OCI-LY7 (cell line): ENCODE measurements at regions not wholly inside any gene's neighbourhood (a gene's known extent, or its start where the extent isn't known, plus 50 kb on each side); places are given as distances from the start of the nearest gene placed in this dataset.

Experiments used
- BruUV-seq: library from RNA; stranded (reverse); fragments of 400-500 nt; replicated peaks from 2 replicates; lab custom pipeline; 2021; lab: Mats Ljungman, UMichigan
- CTCF ChIA-PET: fragments of 300-600 bp; sonication (Branson Sonifier 250); formaldehyde crosslinking; loops from one replicate; lab custom pipeline; 2022; ENCODE audit warnings: antibody characterized with exemption; ENCODE audit not compliant: unreplicated experiment; lab: Charles Lee
- POLR2A ChIA-PET: fragments of 300-600 bp; sonication (Branson Sonifier 250); formaldehyde crosslinking; loops from one replicate; lab custom pipeline; 2022; ENCODE audit warnings: antibody characterized with exemption; lab: Charles Lee
- DNase-seq: peaks from one replicate; pipeline ENCODE4 v3.0.0-alpha.2; 2015; ENCODE audit warnings: low spot score
- H2AFZ ChIP-seq: fragments of 200-600 bp; sonication (generic), shearing (Covaris generic); 2 replicates; pipeline ENCODE4 v1.6.1; 2014; ENCODE audit warnings: mild to moderate bottlenecking, antibody characterized with exemption, low read length, moderate library complexity
- H3K27ac ChIP-seq: fragments of 200-600 bp; sonication (generic); 2 replicates; pipeline ENCODE4 v1.5.1; 2014; ENCODE audit warnings: mixed run types, low read depth, mild to moderate bottlenecking, moderate library complexity, low read length, inconsistent platforms; ENCODE audit not compliant: poor library complexity, severe bottlenecking
- H3K36me3 ChIP-seq: fragments of 200-600 bp; sonication (generic); 2 replicates; pipeline ENCODE4 v1.6.1; 2014; ENCODE audit warnings: mild to moderate bottlenecking, antibody characterized with exemption, low read length, moderate library complexity, mixed read lengths; ENCODE audit not compliant: insufficient read depth
- H3K4me1 ChIP-seq: fragments of 200-600 bp; sonication (generic); 2 replicates; pipeline ENCODE4 v1.5.1; 2014; ENCODE audit warnings: mild to moderate bottlenecking, low read length; ENCODE audit not compliant: insufficient read depth, poor library complexity, severe bottlenecking
- H3K4me2 ChIP-seq: fragments of 200-600 bp; sonication (generic); 2 replicates; pipeline ENCODE4 v1.6.1; 2014; ENCODE audit warnings: mild to moderate bottlenecking, low read length
- H3K4me3 ChIP-seq: fragments of 200-600 bp; sonication (generic); 2 replicates; pipeline ENCODE4 v1.5.1; 2014; ENCODE audit warnings: mild to moderate bottlenecking, low read depth, low read length; ENCODE audit not compliant: poor library complexity, severe bottlenecking
- H3K79me2 ChIP-seq: fragments of 200-600 bp; sonication (generic); 2 replicates; pipeline ENCODE4 v1.6.1; 2016; ENCODE audit warnings: low read depth, mild to moderate bottlenecking, low read length, moderate library complexity, mixed read lengths; ENCODE audit not compliant: insufficient read depth
- H3K9me2 ChIP-seq: fragments of 200-600 bp; sonication (generic); 2 replicates; pipeline ENCODE4 v1.6.1; 2016; ENCODE audit warnings: mild to moderate bottlenecking, low read length, mixed read lengths; ENCODE audit not compliant: insufficient read depth
- H3K9me3 ChIP-seq: fragments of 200-600 bp; sonication (generic); 2 replicates; pipeline ENCODE4 v1.6.1; 2014; ENCODE audit warnings: mild to moderate bottlenecking, mixed run types, low read length, mixed read lengths
- H4K20me1 ChIP-seq: fragments of 200-600 bp; sonication (generic); 2 replicates; pipeline ENCODE4 v1.6.1; 2014; ENCODE audit warnings: mild to moderate bottlenecking, antibody characterized with exemption, low read length, moderate library complexity, mixed read lengths; ENCODE audit not compliant: insufficient read depth
- CTCF ChIP-seq: fragments of 200-600 bp; sonication (generic); conservative IDR thresholded peaks from 2 replicates; pipeline ENCODE4 v1.5.1; 2014; ENCODE audit warnings: mild to moderate bottlenecking, antibody characterized with exemption, low read length, moderate library complexity, mixed read lengths
- EZH2phosphoT487 ChIP-seq: fragments of 200-600 bp; sonication (generic); IDR thresholded peaks from 2 replicates; pipeline ENCODE4 v1.6.1; 2018; ENCODE audit warnings: low read depth, borderline replicate concordance, mild to moderate bottlenecking, mixed run types, antibody characterized with exemption, low read length, moderate library complexity, mixed read lengths
- intact Hi-C: fragments of 100-400 bp; cut with micrococcal nuclease; formaldehyde crosslinking; loops from one replicate; pipeline ENCODE4 v1.10.0; 2022; ENCODE audit not compliant: unreplicated experiment

GRCh38 chr21:16538405-16538804 is 808.6 kb downstream of the USP25 start:
- ChIA-PET POLR2A (no interaction called here), CTCF (no interaction called here)
- H3K36me3 ChIP-seq = no peaks in the 10 kb centered on the region
- BruUV-seq = no TSS peak
- no peak overlapping the region for H3K27ac ChIP-seq
- H3K4me3 ChIP-seq = no peak overlapping the region
- H3K4me2 ChIP-seq = no peak overlapping the region
- no peak for TF ChIP-seq CTCF
- no peak for TF ChIP-seq EZH2phosphoT487
- no peak for DNase-seq
- peaks cover 9% of the 10 kb centered on the region; the same call in 1 of the 2 replicates for H3K9me3 ChIP-seq
- no peak overlapping the region for H2AFZ ChIP-seq
- intact Hi-C loops = no loop called here
- no peaks in the 10 kb centered on the region for H3K4me1 ChIP-seq
- no peaks in the 10 kb centered on the region for H3K9me2 ChIP-seq
- no peaks in the 10 kb centered on the region for H3K79me2 ChIP-seq
- H4K20me1 ChIP-seq = no peaks in the 10 kb centered on the region

DNA sequence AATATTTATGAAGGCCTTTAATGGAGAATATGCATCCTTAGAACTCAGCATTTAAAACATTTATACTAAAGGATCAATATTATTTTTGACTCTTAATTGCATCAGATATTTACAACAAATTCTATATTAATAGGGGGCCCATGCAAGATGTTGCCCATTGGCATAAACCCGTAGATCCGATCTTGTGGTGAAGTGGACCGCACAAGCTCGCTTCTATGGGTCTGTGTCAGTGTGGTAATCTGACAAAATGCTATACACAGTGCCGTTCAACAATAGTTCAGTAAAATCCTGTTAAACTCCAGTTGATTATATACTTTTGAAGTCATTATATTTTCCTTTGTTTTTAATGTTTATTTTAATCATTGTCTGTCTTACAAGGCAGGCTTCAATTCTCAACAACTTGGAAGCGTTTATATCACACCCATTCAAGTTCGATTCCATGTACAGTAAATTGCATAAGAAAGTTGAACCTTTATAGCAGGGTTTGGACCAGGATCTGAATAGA is 809.2 kb downstream of the USP25 start:
- POLR2A ChIA-PET = no interaction called here
- H3K4me3 ChIP-seq = no peak overlapping the region
- TF ChIP-seq CTCF (no peak), EZH2phosphoT487 (no peak)
- DNase-seq = no peak
- no peaks in the 10 kb centered on the region for H3K79me2 ChIP-seq
- H3K36me3 ChIP-seq = no peaks in the 10 kb centered on the region
- no peaks in the 10 kb centered on the region for H3K9me2 ChIP-seq
- H3K27ac ChIP-seq = no peak overlapping the region
- no TSS peak for BruUV-seq
- no peak overlapping the region for H2AFZ ChIP-seq
- intact Hi-C loops = no loop called here
- no peaks in the 10 kb centered on the region for H4K20me1 ChIP-seq
- H3K9me3 ChIP-seq = peaks cover 9% of the 10 kb centered on the region; the same call in 1 of the 2 replicates
- H3K4me1 ChIP-seq = no peaks in the 10 kb centered on the region
- CTCF ChIA-PET = no interaction called here
- H3K4me2 ChIP-seq = no peak overlapping the region

DNA sequence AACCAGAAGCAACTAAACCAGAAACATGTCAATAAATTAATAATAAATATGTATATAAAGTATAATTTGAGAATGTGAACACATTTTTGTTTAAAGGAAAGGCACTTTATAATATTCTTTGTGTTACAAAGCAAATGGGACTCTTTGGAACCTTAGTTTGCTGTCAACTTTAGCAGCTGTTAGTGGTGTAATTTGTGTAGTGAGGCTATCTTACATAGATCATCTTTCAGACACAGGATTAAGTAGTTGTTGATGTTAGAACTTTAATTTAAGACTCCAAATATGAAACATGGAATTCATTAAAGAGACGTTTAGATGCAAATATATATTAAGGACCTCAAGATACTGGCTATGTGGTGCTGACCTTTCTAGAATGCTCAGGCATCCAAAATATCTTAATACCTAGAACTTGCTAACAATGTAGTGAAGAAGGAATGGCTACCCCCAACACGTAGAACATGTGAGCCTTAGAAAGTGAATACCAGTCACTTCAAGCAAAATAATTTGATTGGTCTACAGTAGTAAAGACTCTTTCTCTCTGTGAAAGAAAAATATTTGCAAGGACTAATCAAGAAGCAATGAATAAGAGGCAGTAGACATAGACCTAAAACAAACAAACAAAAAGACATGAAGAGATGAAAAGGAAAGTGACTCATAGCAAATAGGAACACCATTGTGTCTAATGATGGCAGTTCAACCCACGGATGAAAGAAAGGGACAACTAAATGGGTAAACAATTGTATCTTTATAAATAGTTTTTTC is 811.4 kb downstream of the USP25 start:
- Histone ChIP-seq H3K27ac (no peak overlapping the region), H3K4me2 (no peak overlapping the region), H2AFZ (no peak overlapping the region), H3K79me2 (no peaks in the 10 kb centered on the region), H3K9me2 (no peaks in the 10 kb centered on the region), H4K20me1 (no peaks in the 10 kb centered on the region), H3K4me1 (no peaks in the 10 kb centered on the region), H3K4me3 (no peak overlapping the region), H3K36me3 (no peaks in the 10 kb centered on the region), H3K9me3 (peaks cover 3% of the 10 kb centered on the region; the same call in 1 of the 2 replicates)
- CTCF ChIA-PET = no interaction called here
- intact Hi-C loops = no loop called here
- POLR2A ChIA-PET = no interaction called here
- no peak for DNase-seq
- no TSS peak for BruUV-seq
- TF ChIP-seq EZH2phosphoT487 (no peak), CTCF (no peak)
